MM.1S (cell line): ENCODE measurements at regions not wholly inside any gene's neighbourhood (a gene's known extent, or its start where the extent isn't known, plus 50 kb on each side); places are given as distances from the start of the nearest gene placed in this dataset.

ENCODE experiments used
- EZH2 ChIP-seq: fragments of 300-600 bp; sonication (generic); optimal IDR thresholded peaks from 2 replicates; pipeline ENCODE3; 2017; ENCODE audit warnings: low read depth, mild to moderate bottlenecking, antibody characterized with exemption, low read length, mixed read lengths
- TF ChIP-seq, protein P1 (sequence below): fragments of 300-600 bp; sonication (generic); IDR thresholded peaks from 2 replicates; pipeline ENCODE4 v1.5.1; 2016; ENCODE audit warnings: antibody characterized with exemption, low read length, mixed read lengths

DNA sequence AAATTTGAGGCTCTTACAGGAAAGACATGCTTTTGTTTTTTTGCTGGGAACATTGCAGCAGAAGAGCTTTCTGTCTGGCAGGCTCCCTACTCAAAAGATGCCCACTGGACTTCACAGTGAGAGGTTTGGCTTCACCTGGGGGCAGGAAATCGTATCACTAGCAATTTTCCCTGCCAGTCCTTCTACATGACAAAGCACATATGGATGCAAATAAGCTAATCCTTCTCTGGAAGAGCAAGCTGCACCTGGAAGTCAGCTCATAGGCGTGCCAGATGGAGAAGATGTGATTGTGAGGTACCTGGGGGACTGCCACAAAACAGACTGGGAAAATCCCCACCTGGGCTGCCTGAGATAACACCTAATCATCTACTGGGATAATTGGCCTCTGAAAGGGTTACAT lies 195.0 kb upstream of the CPHXL start:
- TF ChIP-seq, protein P1, sequence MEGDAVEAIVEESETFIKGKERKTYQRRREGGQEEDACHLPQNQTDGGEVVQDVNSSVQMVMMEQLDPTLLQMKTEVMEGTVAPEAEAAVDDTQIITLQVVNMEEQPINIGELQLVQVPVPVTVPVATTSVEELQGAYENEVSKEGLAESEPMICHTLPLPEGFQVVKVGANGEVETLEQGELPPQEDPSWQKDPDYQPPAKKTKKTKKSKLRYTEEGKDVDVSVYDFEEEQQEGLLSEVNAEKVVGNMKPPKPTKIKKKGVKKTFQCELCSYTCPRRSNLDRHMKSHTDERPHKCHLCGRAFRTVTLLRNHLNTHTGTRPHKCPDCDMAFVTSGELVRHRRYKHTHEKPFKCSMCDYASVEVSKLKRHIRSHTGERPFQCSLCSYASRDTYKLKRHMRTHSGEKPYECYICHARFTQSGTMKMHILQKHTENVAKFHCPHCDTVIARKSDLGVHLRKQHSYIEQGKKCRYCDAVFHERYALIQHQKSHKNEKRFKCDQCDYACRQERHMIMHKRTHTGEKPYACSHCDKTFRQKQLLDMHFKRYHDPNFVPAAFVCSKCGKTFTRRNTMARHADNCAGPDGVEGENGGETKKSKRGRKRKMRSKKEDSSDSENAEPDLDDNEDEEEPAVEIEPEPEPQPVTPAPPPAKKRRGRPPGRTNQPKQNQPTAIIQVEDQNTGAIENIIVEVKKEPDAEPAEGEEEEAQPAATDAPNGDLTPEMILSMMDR: no peak
- no peak for TF ChIP-seq EZH2
